ENCODE measurements at regions not wholly inside any gene's neighbourhood (a gene's known extent, or its start where the extent isn't known, plus 50 kb on each side); places are given as distances from the start of the nearest gene placed in this dataset.

DNA sequence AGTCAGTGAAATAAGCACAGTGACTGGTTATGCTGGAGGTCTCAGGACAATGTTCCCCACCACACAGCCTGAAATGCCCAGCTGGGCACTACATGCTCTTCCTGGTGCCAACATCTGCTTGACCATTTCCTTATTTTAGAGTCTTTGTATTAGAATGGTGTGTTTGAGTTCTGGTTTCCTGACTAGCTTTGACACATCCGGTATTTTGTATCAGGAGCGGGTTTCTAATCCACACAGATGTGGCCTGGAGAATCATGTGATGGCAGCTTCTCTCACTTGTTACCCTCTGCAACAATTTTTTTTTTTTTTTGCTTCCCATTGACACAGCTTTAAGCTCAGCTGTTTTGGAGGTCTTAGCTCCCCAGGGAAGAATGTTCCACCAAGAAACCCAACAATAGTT is 164.5 kb upstream of the CST7 start:
- H3K9me3 ChIP-seq = no peaks in the 10 kb centered on the region
- intact Hi-C loops (cut with DNase I, micrococcal nuclease) = no loop called here
- no peak for ATAC-seq
- DNase-seq = no peak
- no peak overlapping the region for H3K4me3 ChIP-seq
- TF ChIP-seq, protein P1, sequence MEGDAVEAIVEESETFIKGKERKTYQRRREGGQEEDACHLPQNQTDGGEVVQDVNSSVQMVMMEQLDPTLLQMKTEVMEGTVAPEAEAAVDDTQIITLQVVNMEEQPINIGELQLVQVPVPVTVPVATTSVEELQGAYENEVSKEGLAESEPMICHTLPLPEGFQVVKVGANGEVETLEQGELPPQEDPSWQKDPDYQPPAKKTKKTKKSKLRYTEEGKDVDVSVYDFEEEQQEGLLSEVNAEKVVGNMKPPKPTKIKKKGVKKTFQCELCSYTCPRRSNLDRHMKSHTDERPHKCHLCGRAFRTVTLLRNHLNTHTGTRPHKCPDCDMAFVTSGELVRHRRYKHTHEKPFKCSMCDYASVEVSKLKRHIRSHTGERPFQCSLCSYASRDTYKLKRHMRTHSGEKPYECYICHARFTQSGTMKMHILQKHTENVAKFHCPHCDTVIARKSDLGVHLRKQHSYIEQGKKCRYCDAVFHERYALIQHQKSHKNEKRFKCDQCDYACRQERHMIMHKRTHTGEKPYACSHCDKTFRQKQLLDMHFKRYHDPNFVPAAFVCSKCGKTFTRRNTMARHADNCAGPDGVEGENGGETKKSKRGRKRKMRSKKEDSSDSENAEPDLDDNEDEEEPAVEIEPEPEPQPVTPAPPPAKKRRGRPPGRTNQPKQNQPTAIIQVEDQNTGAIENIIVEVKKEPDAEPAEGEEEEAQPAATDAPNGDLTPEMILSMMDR (IDR thresholded peaks at IDR 0.05) = no peak
- no peaks in the 10 kb centered on the region for H3K36me3 ChIP-seq (ENCODE audit: low read depth)
- no peaks in the 10 kb centered on the region for H3K4me1 ChIP-seq (ENCODE audit: low read depth)

DNA sequence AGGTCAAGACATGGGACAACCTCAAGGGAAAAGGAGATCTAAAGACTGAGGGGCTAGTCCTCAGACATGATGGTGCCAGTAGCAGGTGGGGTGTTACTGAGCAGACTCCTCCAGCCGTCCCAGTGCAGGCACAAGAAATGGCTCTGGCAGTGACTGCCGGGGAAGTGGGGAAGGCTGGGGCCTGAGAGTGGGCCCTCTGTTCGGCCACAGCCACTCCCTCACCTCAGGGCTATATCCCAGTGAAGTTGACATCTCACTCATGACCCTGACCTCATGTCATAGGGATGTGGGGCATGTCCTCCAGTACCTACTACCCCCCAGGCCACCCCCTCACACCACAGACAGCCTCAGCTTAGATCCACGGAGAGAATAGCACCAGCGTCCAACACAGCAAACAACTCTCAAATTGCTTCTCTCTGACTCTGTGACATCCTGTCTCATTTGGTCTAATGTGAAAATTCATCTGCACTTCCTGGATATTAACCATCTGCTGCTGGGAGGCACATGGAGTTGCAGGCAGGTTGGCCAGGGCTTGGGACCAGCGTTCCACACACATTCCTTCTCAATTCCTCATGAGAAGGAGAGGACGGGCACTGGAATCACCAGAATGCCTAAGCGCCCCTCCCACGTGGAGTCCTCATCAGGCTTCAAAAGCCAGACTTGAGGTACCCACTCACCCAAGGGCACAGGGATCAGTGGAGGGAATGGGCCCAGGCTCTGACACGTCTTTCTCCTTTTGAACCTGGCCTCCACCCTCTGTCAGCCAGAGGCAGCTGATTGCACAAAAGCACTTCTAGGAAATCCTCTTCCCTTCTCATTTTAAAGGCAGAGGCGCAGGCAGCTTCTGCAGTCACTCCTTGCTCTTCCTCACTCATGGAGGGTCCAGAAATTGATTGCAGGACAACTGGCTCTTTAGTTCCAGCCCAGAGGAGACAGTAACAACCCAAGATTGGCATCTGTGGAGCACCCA is 163.6 kb upstream of the CST7 start:
- Histone ChIP-seq H3K9me3 (no peaks in the 10 kb centered on the region), H3K4me1 (ENCODE audit: low read depth) (no peaks in the 10 kb centered on the region), H3K4me3 (no peak overlapping the region), H3K36me3 (ENCODE audit: low read depth) (no peaks in the 10 kb centered on the region)
- TF ChIP-seq, protein P1 (IDR thresholded peaks at IDR 0.05) = no peak
- DNase-seq (no peak), ATAC-seq (no peak)
- intact Hi-C loops (cut with DNase I, micrococcal nuclease) = no loop called here

DNA sequence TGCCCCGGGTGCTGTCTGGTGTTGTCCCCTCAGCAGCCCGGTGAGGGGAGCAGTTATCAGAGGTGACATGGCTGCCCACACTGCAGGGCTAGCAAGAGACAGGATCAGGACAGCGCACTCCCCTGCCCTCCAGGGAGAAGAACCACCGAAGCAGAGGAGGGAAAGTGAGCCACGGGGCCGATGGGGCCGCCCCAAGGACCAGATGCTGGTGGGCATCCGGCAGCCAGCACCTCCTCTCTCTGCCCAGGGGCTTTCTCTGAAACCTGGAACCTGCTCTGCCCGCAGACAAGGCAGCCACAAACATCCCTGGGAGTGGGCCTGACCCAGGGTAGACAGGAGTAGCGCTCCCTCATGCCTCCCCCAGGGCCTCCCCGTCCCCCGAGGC is 163.0 kb upstream of the CST7 start:
- H3K9me3 ChIP-seq = no peaks in the 10 kb centered on the region
- no peaks in the 10 kb centered on the region for H3K4me1 ChIP-seq (ENCODE audit: low read depth)
- ATAC-seq (no peak), DNase-seq (no peak)
- H3K4me3 ChIP-seq = no peak overlapping the region
- H3K36me3 ChIP-seq (ENCODE audit: low read depth) = no peaks in the 10 kb centered on the region
- intact Hi-C loops (cut with DNase I, micrococcal nuclease) = no loop called here
- TF ChIP-seq, protein P1 (IDR thresholded peaks at IDR 0.05) = no peak

DNA sequence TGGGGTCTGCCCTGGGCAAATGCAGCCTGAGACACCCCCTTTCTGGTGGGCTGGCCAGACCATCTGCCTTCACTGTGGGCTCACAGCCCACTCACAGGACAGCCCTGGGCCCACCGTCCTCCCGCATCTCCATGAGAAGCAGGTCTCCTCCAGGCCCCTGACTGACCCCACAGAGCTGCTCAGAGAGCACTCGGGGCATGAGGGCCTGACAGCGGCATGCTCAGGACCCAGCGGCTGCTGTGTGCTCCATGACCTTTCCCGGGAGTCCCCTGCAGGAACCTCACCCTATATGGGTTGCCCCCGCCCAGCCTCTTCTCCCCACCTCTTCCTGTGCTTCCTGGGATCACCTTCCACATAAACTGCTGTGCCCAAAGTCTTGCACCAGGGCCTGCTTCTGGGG is 162.4 kb upstream of the CST7 start:
- H3K36me3 ChIP-seq (ENCODE audit: low read depth) = no peaks in the 10 kb centered on the region
- TF ChIP-seq, protein P1 (IDR thresholded peaks at IDR 0.05) = no peak
- no peak for DNase-seq
- no peak overlapping the region for H3K4me3 ChIP-seq
- no peaks in the 10 kb centered on the region for H3K9me3 ChIP-seq
- H3K4me1 ChIP-seq (ENCODE audit: low read depth) = no peaks in the 10 kb centered on the region
- intact Hi-C loops (cut with DNase I, micrococcal nuclease) = no loop called here
- no peak for ATAC-seq

DNA sequence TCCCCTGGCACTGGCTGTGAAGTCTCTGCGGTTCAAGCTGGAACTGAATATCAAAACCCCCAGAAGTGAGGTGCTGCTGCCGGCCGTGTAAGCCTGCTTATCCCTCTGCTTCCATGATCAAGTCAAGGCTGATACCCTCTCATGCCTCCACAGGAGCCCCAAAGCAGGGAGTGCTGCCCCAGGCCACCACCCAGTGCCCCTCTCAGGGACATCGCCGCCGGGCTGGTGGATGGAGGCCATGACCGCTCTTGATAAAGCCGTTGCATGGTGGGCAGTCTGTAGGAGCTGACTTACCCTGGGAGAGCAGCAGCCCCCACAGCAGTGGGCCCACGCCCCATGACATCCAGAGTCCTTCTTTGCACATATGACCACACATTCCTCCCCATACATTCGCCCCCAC is 162.0 kb upstream of the CST7 start:
- TF ChIP-seq, protein P1 (IDR thresholded peaks at IDR 0.05) = no peak
- no peaks in the 10 kb centered on the region for H3K4me1 ChIP-seq (ENCODE audit: low read depth)
- no peak overlapping the region for H3K4me3 ChIP-seq
- no peaks in the 10 kb centered on the region for H3K9me3 ChIP-seq
- intact Hi-C loops (cut with DNase I, micrococcal nuclease) = no loop called here
- ATAC-seq (no peak), DNase-seq (no peak)
- H3K36me3 ChIP-seq (ENCODE audit: low read depth) = no peaks in the 10 kb centered on the region

All from mucosa of descending colon (tissue), 3 donors.